ENCODE measurements at regions not wholly inside any gene's neighbourhood (a gene's known extent, or its start where the extent isn't known, plus 50 kb on each side); places are given as distances from the start of the nearest gene placed in this dataset.

DNA sequence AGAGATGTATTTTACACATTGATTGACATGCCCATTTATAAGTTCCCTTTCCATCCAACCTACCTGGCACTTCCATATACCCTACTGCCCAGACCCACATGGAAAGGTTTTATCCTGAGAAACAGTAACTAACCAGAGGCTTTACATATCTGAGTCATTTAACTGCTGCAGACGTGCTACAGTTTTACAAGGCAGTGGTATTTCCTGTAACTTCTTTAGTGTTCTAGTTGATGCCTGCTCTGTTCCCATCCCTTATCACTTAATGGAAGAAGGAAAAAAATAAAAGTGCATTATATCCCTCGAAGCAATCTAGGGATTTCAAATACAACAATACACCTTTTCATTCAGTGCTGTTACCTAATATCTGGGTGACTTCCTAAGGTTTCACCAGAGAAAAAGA is 107.1 kb downstream of the TMCO5A start:
- no peaks in the 10 kb centered on the region for H3K9me3 ChIP-seq (ENCODE audit: low read length)
- H3K4me1 ChIP-seq (ENCODE audit: insufficient read depth, low read length): peaks cover 58% of the 10 kb centered on the region
- H3K79me2 ChIP-seq (ENCODE audit: low read length): no peaks in the 10 kb centered on the region
- 0 out of 2 replicates have a peak overlapping the region, but pooled peaks have one; percentile 6 for H2AFZ ChIP-seq (ENCODE audit: low read length)
- H3K27me3 ChIP-seq (ENCODE audit: low read length): no peaks in the 10 kb centered on the region
- H3K4me2 ChIP-seq (ENCODE audit: low read length): peak overlapping the region; percentile 38
- ChIA-PET POLR2A (ENCODE audit: unreplicated experiment) (interaction anchor here (0.6 kb wide), 1 partner anchor 8 kb away, joined by 4 read pairs; no protein-coding TSS in a partner anchor), CTCF (no interaction called here)
- H3K9me2 ChIP-seq (replicated peaks; ENCODE audit: low read length): no peaks in the 10 kb centered on the region
- BruUV-seq (replicated peaks): no TSS peak
- ATAC-seq (peak; percentile 70), DNase-seq (peak; percentile 78)
- H3K36me3 ChIP-seq (ENCODE audit: low read depth, low read length): no peaks in the 10 kb centered on the region
- peak overlapping the region; percentile 34 for H3K9ac ChIP-seq (ENCODE audit: low read length)
- peak overlapping the region; percentile 72 for H3K27ac ChIP-seq (ENCODE audit: low read length)
- intact Hi-C loops (cut with micrococcal nuclease): loop anchor here (2.0 to 5.0 kb wide), 2 partner anchors 34 to 89 kb away; no protein-coding TSS in a partner anchor
- H3F3A ChIP-seq (ENCODE audit: low read length, unreplicated experiment): no peaks in the 10 kb centered on the region
- no peaks in the 10 kb centered on the region for H4K20me1 ChIP-seq (ENCODE audit: low read length)
- TF ChIP-seq, protein P1, sequence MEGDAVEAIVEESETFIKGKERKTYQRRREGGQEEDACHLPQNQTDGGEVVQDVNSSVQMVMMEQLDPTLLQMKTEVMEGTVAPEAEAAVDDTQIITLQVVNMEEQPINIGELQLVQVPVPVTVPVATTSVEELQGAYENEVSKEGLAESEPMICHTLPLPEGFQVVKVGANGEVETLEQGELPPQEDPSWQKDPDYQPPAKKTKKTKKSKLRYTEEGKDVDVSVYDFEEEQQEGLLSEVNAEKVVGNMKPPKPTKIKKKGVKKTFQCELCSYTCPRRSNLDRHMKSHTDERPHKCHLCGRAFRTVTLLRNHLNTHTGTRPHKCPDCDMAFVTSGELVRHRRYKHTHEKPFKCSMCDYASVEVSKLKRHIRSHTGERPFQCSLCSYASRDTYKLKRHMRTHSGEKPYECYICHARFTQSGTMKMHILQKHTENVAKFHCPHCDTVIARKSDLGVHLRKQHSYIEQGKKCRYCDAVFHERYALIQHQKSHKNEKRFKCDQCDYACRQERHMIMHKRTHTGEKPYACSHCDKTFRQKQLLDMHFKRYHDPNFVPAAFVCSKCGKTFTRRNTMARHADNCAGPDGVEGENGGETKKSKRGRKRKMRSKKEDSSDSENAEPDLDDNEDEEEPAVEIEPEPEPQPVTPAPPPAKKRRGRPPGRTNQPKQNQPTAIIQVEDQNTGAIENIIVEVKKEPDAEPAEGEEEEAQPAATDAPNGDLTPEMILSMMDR (conservative IDR thresholded peaks at IDR 0.05; ENCODE audit: low read depth, low read length): no peak
- TF ChIP-seq EZH2phosphoT487 (IDR thresholded peaks at IDR 0.05; ENCODE audit: borderline replicate concordance, low read length) (no peak), EZH2 (IDR thresholded peaks at IDR 0.05; ENCODE audit: low read length, unreplicated experiment) (no peak)
- H3K4me3 ChIP-seq (ENCODE audit: low read length): no peak overlapping the region

DNA sequence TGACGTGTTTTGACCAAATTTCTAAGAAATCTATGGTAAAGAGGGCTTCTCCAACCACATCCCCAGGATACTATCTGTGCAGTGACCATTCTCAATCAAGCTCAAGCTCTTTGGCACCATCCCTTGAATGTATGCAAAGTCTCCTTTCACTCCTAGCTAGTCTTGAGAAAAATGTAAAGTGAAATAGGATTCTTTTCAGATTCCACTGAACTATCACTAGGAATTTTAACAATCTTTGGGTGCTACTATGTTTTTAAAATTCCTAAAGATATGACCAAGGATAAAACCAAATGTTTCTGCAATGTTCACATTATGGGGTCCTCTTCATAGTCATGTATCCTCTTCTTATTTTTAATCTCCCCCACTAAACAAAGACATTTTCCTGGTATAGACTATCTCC is 107.8 kb downstream of the TMCO5A start:
- peak overlapping the region; percentile 38 for H3K4me2 ChIP-seq (ENCODE audit: low read length)
- no peaks in the 10 kb centered on the region for H3K27me3 ChIP-seq (ENCODE audit: low read length)
- ChIA-PET CTCF (no interaction called here), POLR2A (ENCODE audit: unreplicated experiment) (interaction anchor here (0.6 kb wide), 1 partner anchor 8 kb away, joined by 4 read pairs; no protein-coding TSS in a partner anchor)
- TF ChIP-seq EZH2phosphoT487 (IDR thresholded peaks at IDR 0.05; ENCODE audit: borderline replicate concordance, low read length): no peak
- TF ChIP-seq EZH2 (IDR thresholded peaks at IDR 0.05; ENCODE audit: low read length, unreplicated experiment): no peak
- TF ChIP-seq, protein P1 (conservative IDR thresholded peaks at IDR 0.05; ENCODE audit: low read depth, low read length): no peak
- H3K9me2 ChIP-seq (replicated peaks; ENCODE audit: low read length): no peaks in the 10 kb centered on the region
- H3K27ac ChIP-seq (ENCODE audit: low read length): peak overlapping the region; percentile 72
- peaks cover 52% of the 10 kb centered on the region for H3K4me1 ChIP-seq (ENCODE audit: insufficient read depth, low read length)
- H3K36me3 ChIP-seq (ENCODE audit: low read depth, low read length): no peaks in the 10 kb centered on the region
- no peak overlapping the region for H2AFZ ChIP-seq (ENCODE audit: low read length)
- no peak for ATAC-seq
- H3K9me3 ChIP-seq (ENCODE audit: low read length): no peaks in the 10 kb centered on the region
- no peaks in the 10 kb centered on the region for H3F3A ChIP-seq (ENCODE audit: low read length, unreplicated experiment)
- peak overlapping the region; percentile 10; the same call in 1 of the 2 replicates for H3K9ac ChIP-seq (ENCODE audit: low read length)
- BruUV-seq (replicated peaks): no TSS peak
- H3K4me3 ChIP-seq (ENCODE audit: low read length): no peak overlapping the region
- intact Hi-C loops (cut with micrococcal nuclease): loop anchor here (5.0 kb wide), 1 partner anchor 35 kb away; no protein-coding TSS in a partner anchor
- no peaks in the 10 kb centered on the region for H3K79me2 ChIP-seq (ENCODE audit: low read length)
- no peaks in the 10 kb centered on the region for H4K20me1 ChIP-seq (ENCODE audit: low read length)
- no peak for DNase-seq

DNA sequence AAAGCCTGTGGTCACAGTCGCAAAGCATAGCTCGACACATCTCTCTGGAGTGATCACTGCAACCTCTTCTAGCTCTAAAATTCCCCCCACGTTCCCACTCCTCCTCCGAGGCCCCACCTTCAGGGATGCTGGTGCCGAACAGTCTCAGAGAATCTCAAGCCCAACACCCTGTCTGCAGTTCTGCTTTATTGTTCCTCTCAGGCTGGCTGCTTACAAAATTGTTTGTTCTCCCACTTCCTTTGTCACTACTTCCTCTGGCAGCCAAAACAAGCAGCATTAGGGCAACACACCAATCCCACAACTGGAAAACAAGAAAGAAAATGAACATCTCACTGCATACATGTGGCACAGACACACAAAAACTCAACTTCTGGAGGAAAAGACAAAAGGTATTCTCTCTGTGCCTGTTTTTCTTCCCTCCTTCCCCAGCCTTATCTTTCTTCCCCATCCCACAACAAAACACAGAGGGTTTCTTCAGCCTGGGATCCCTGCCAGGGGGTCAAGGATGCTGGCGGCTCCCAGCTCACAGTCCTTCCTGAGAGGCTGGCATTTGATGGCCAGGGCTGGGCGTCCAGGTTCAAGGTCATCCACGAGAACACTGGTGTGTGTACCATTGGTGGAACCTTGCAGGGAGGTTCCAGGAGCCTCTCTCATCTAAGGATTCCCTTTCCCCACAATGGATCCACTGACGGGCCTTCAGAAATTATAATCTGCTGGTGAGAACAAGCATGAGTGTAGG is 108.4 kb downstream of the TMCO5A start:
- H3K4me3 ChIP-seq (ENCODE audit: low read length): no peak overlapping the region
- no peak; the same call in 1 of the 2 replicates for ATAC-seq
- no TSS peak for BruUV-seq (replicated peaks)

More for the DNA sequence above, 108.4 kb downstream of the TMCO5A start:
- no peaks in the 10 kb centered on the region for H3K27me3 ChIP-seq (ENCODE audit: low read length)
- no peak overlapping the region for H3K9ac ChIP-seq (ENCODE audit: low read length)
- H2AFZ ChIP-seq (ENCODE audit: low read length): 0 out of 2 replicates have a peak overlapping the region, but pooled peaks have one; percentile 4
- H3K4me2 ChIP-seq (ENCODE audit: low read length): no peak overlapping the region
- peaks cover 52% of the 10 kb centered on the region for H3K4me1 ChIP-seq (ENCODE audit: insufficient read depth, low read length)
- H3K9me2 ChIP-seq (replicated peaks; ENCODE audit: low read length): no peaks in the 10 kb centered on the region
- ChIA-PET CTCF (no interaction called here), POLR2A (ENCODE audit: unreplicated experiment) (no interaction called here)
- no peaks in the 10 kb centered on the region for H3F3A ChIP-seq (ENCODE audit: low read length, unreplicated experiment)
- H4K20me1 ChIP-seq (ENCODE audit: low read length): no peaks in the 10 kb centered on the region
- no peaks in the 10 kb centered on the region for H3K79me2 ChIP-seq (ENCODE audit: low read length)
- no peaks in the 10 kb centered on the region for H3K36me3 ChIP-seq (ENCODE audit: low read depth, low read length)
- TF ChIP-seq EZH2phosphoT487 (IDR thresholded peaks at IDR 0.05; ENCODE audit: borderline replicate concordance, low read length) (no peak), EZH2 (IDR thresholded peaks at IDR 0.05; ENCODE audit: low read length, unreplicated experiment) (no peak)
- TF ChIP-seq, protein P1 (conservative IDR thresholded peaks at IDR 0.05; ENCODE audit: low read depth, low read length): no peak
- 0 out of 2 replicates have a peak overlapping the region, but pooled peaks have one; percentile 72 for H3K27ac ChIP-seq (ENCODE audit: low read length)
- intact Hi-C loops (cut with micrococcal nuclease): loop anchor here (5.0 kb wide), 1 partner anchor 36 kb away; no protein-coding TSS in a partner anchor
- no peak for DNase-seq
- H3K9me3 ChIP-seq (ENCODE audit: low read length): no peaks in the 10 kb centered on the region
